ENCODE measurements at regions not wholly inside any gene's neighbourhood (a gene's known extent, or its start where the extent isn't known, plus 50 kb on each side); places are given as distances from the start of the nearest gene placed in this dataset.

GRCh38 chr13:44734201-44734707 lies 158.1 kb upstream of the TSC22D1 start:
- ATAC-seq (no peak), DNase-seq (ENCODE audit: extremely low read depth in 1 of 4, low spot score in 3 of 4) (no peak), FAIRE-seq (no peak)
- Histone ChIP-seq H3K4me1 (replicated peaks in 1 of 2; ENCODE audit: control insufficient read depth in 2 of 2, insufficient read depth in 2 of 2, low read length in 2 of 2) (no peaks in the 10 kb centered on the region), H2AFZ (ENCODE audit: low read depth, low read length) (no peak overlapping the region), H3K36me3 (ENCODE audit: control insufficient read depth, insufficient read depth, low read length) (no peaks in the 10 kb centered on the region), H3K9me1 (ENCODE audit: control insufficient read depth, insufficient read depth, low read length) (no peaks in the 10 kb centered on the region), H3K27ac (ENCODE audit: extremely low read depth, low read depth, low read length) (no peak overlapping the region), H3K79me2 (ENCODE audit: control insufficient read depth, insufficient read depth, low read length) (no peaks in the 10 kb centered on the region), H4K20me1 (replicated peaks; ENCODE audit: control insufficient read depth, insufficient read depth, low read length) (no peaks in the 10 kb centered on the region), H3K27me3 (ENCODE audit: control insufficient read depth in 2 of 2, insufficient read depth in 2 of 2, low read length in 2 of 2) (peaks cover 0 to 16% of the 10 kb centered on the region in 2 experiments; a peak in 2 of 5 replicates), H3K9ac (ENCODE audit: insufficient read depth in 1 of 2, low read depth in 2 of 2, low read length in 2 of 2) (no peak overlapping the region), H3K4me3 (no peak overlapping the region), H3K9me3 (replicated peaks; ENCODE audit: control insufficient read depth, insufficient read depth, low read depth, low read length) (no peaks in the 10 kb centered on the region), H3K4me2 (ENCODE audit: insufficient read depth, low read length) (no peak overlapping the region)
- no TSS peak for BruUV-seq (replicated peaks)
- ChIA-PET POLR2A (no interaction called here), CTCF (ENCODE audit: low intra/inter-chr PET ratio) (no interaction called here)
- intact Hi-C loops (cut with micrococcal nuclease) = no loop called here
- in situ Hi-C loops (cut with MboI) = no loop called here
- WGBS (ENCODE audit: insufficient coverage, low coverage, missing lambda C conversion rate) = no CpG with 5 or more reads among the region's 1 CpG
- TF ChIP-seq AFF4 (CRISPR knock-in tag; IDR thresholded peaks at IDR 0.05) (no peak), ELF2 (CRISPR knock-in tag; IDR thresholded peaks at IDR 0.05) (no peak), HBP1 (CRISPR knock-in tag; IDR thresholded peaks at IDR 0.05) (no peak), ZNF318 (IDR thresholded peaks at IDR 0.05; ENCODE audit: borderline replicate concordance in 1 of 2, low read depth in 1 of 2) (no peak), POLR2G (IDR thresholded peaks at IDR 0.05; ENCODE audit: low read depth, low read length) (no peak)
